ENCODE measurements at regions not wholly inside any gene's neighbourhood (a gene's known extent, or its start where the extent isn't known, plus 50 kb on each side); places are given as distances from the start of the nearest gene placed in this dataset.

GRCh38 chr4:125398263-125399002 is 83.7 kb downstream of the FAT4 start:
- DNase-seq (no peak), ATAC-seq (replicated peaks in 1 of 2) (no peak)
- H3K36me3 Mint-ChIP-seq (ENCODE audit: insufficient read depth in 2 of 2): no peaks in the 10 kb centered on the region
- peaks cover 2% of the 10 kb centered on the region in 2 donors for H3K9me3 Mint-ChIP-seq
- H3K27me3 Mint-ChIP-seq (ENCODE audit: low read depth): no peaks in the 10 kb centered on the region
- no peak overlapping the region for H3K27ac Mint-ChIP-seq
- no peak overlapping the region for H3K4me3 Mint-ChIP-seq
- H3K4me1 Mint-ChIP-seq (ENCODE audit: low read depth): no peaks in the 10 kb centered on the region

GRCh38 chr4:125400756-125401155 is 86.0 kb downstream of the FAT4 start:
- DNase-seq (no peak), ATAC-seq (replicated peaks in 1 of 2) (no peak)
- Mint-ChIP-seq H3K27me3 (ENCODE audit: low read depth) (no peaks in the 10 kb centered on the region), H3K4me3 (no peak overlapping the region), H3K4me1 (ENCODE audit: low read depth) (no peaks in the 10 kb centered on the region), H3K9me3 (peaks cover 2% of the 10 kb centered on the region in 2 donors), H3K27ac (no peak overlapping the region), H3K36me3 (ENCODE audit: insufficient read depth in 2 of 2) (no peaks in the 10 kb centered on the region)

GRCh38 chr4:125401784-125402183 is 87.0 kb downstream of the FAT4 start:
- Mint-ChIP-seq H3K9me3 (no peaks in the 10 kb centered on the region), H3K4me3 (no peak overlapping the region), H3K27ac (no peak overlapping the region), H3K27me3 (ENCODE audit: low read depth) (no peaks in the 10 kb centered on the region), H3K36me3 (ENCODE audit: insufficient read depth in 2 of 2) (no peaks in the 10 kb centered on the region), H3K4me1 (ENCODE audit: low read depth) (no peaks in the 10 kb centered on the region)
- ATAC-seq (replicated peaks in 1 of 2) (no peak), DNase-seq (no peak)

- ATAC-seq (replicated peaks in 1 of 2) (no peak), DNase-seq (no peak)
- Mint-ChIP-seq H3K4me3 (no peak overlapping the region), H3K36me3 (ENCODE audit: insufficient read depth in 2 of 2) (peaks cover 0 to 1% of the 10 kb centered on the region in 2 donors), H3K9me3 (peaks cover 3 to 6% of the 10 kb centered on the region in 2 donors), H3K27ac (no peak overlapping the region), H3K27me3 (ENCODE audit: low read depth) (no peaks in the 10 kb centered on the region), H3K4me1 (ENCODE audit: low read depth) (no peaks in the 10 kb centered on the region)
Measured at GRCh38 chr4:125420526-125420925, 105.8 kb downstream of the FAT4 start.

- ATAC-seq (replicated peaks in 1 of 2) (no peak), DNase-seq (no peak)
- H3K9me3 Mint-ChIP-seq: peaks cover 3 to 5% of the 10 kb centered on the region in 2 donors
- no peak overlapping the region for H3K4me3 Mint-ChIP-seq
- H3K27me3 Mint-ChIP-seq (ENCODE audit: low read depth): no peaks in the 10 kb centered on the region
- H3K27ac Mint-ChIP-seq: no peak overlapping the region
- H3K4me1 Mint-ChIP-seq (ENCODE audit: low read depth): no peaks in the 10 kb centered on the region
- H3K36me3 Mint-ChIP-seq (ENCODE audit: insufficient read depth in 2 of 2): peaks cover 0 to 1% of the 10 kb centered on the region in 2 donors
Measured at GRCh38 chr4:125421547-125421946, 106.8 kb downstream of the FAT4 start.

GRCh38 chr4:125423124-125423523 is 108.4 kb downstream of the FAT4 start:
- H3K36me3 Mint-ChIP-seq (ENCODE audit: insufficient read depth in 2 of 2): peaks cover 0 to 1% of the 10 kb centered on the region in 2 donors
- H3K27me3 Mint-ChIP-seq (ENCODE audit: low read depth): no peaks in the 10 kb centered on the region
- no peak for ATAC-seq (replicated peaks in 1 of 2)
- DNase-seq: no peak
- no peaks in the 10 kb centered on the region for H3K4me1 Mint-ChIP-seq (ENCODE audit: low read depth)
- H3K9me3 Mint-ChIP-seq: peaks cover 3 to 5% of the 10 kb centered on the region in 2 donors
- H3K4me3 Mint-ChIP-seq: no peak overlapping the region
- H3K27ac Mint-ChIP-seq: no peak overlapping the region

- no peak for ATAC-seq (replicated peaks in 1 of 2)
- Mint-ChIP-seq H3K4me1 (ENCODE audit: low read depth) (no peaks in the 10 kb centered on the region), H3K27me3 (ENCODE audit: low read depth) (no peaks in the 10 kb centered on the region), H3K9me3 (peaks cover 1 to 3% of the 10 kb centered on the region in 2 donors), H3K27ac (no peak overlapping the region), H3K4me3 (no peak overlapping the region), H3K36me3 (ENCODE audit: insufficient read depth in 2 of 2) (no peaks in the 10 kb centered on the region)
- DNase-seq: no peak
Measured at GRCh38 chr4:125428832-125429231, 114.1 kb downstream of the FAT4 start.

GRCh38 chr4:125430086-125430485 is 115.3 kb downstream of the FAT4 start:
- DNase-seq: no peak
- Mint-ChIP-seq H3K4me1 (ENCODE audit: low read depth) (no peaks in the 10 kb centered on the region), H3K36me3 (ENCODE audit: insufficient read depth in 2 of 2) (no peaks in the 10 kb centered on the region), H3K9me3 (peaks cover 1 to 2% of the 10 kb centered on the region in 2 donors), H3K27ac (no peak overlapping the region), H3K27me3 (ENCODE audit: low read depth) (no peaks in the 10 kb centered on the region), H3K4me3 (no peak overlapping the region)
- no peak for ATAC-seq (replicated peaks in 1 of 2)

- Mint-ChIP-seq H3K4me3 (no peak overlapping the region), H3K27me3 (ENCODE audit: low read depth) (no peaks in the 10 kb centered on the region), H3K36me3 (ENCODE audit: insufficient read depth in 2 of 2) (no peaks in the 10 kb centered on the region), H3K27ac (no peak overlapping the region), H3K9me3 (peaks cover 1 to 3% of the 10 kb centered on the region in 2 donors), H3K4me1 (ENCODE audit: low read depth) (no peaks in the 10 kb centered on the region)
- DNase-seq (no peak), ATAC-seq (replicated peaks in 1 of 2) (no peak)
Measured at GRCh38 chr4:125432078-125432477, 117.3 kb downstream of the FAT4 start.

- ATAC-seq (replicated peaks in 1 of 2): no peak
Measured at GRCh38 chr4:125433453-125433852, 118.7 kb downstream of the FAT4 start.

GRCh38 chr4:125434136-125434535 is 119.4 kb downstream of the FAT4 start:
- Mint-ChIP-seq H3K4me1 (ENCODE audit: low read depth) (no peaks in the 10 kb centered on the region), H3K27me3 (ENCODE audit: low read depth) (no peaks in the 10 kb centered on the region), H3K9me3 (peaks cover 1 to 3% of the 10 kb centered on the region in 2 donors), H3K36me3 (ENCODE audit: insufficient read depth in 2 of 2) (no peaks in the 10 kb centered on the region), H3K27ac (no peak overlapping the region), H3K4me3 (no peak overlapping the region)
- DNase-seq (no peak), ATAC-seq (replicated peaks in 1 of 2) (no peak)

More at GRCh38 chr4:125433453-125433852, 118.7 kb downstream of the FAT4 start:
- H3K27ac Mint-ChIP-seq: no peak overlapping the region
- H3K27me3 Mint-ChIP-seq (ENCODE audit: low read depth): no peaks in the 10 kb centered on the region
- no peaks in the 10 kb centered on the region for H3K36me3 Mint-ChIP-seq (ENCODE audit: insufficient read depth in 2 of 2)
- H3K4me1 Mint-ChIP-seq (ENCODE audit: low read depth): no peaks in the 10 kb centered on the region
- no peak for DNase-seq
- H3K9me3 Mint-ChIP-seq: peaks cover 1 to 4% of the 10 kb centered on the region in 2 donors
- no peak overlapping the region for H3K4me3 Mint-ChIP-seq

- Mint-ChIP-seq H3K9me3 (peaks cover 6% of the 10 kb centered on the region in 2 donors), H3K27me3 (ENCODE audit: low read depth) (no peaks in the 10 kb centered on the region), H3K27ac (no peak overlapping the region), H3K4me3 (no peak overlapping the region), H3K36me3 (ENCODE audit: insufficient read depth in 2 of 2) (no peaks in the 10 kb centered on the region), H3K4me1 (ENCODE audit: low read depth) (no peaks in the 10 kb centered on the region)
- ATAC-seq (replicated peaks in 1 of 2) (no peak), DNase-seq (no peak)
Measured at GRCh38 chr4:125440814-125441213, 126.1 kb downstream of the FAT4 start.

- Mint-ChIP-seq H3K27ac (no peak overlapping the region), H3K27me3 (ENCODE audit: low read depth) (no peaks in the 10 kb centered on the region), H3K4me1 (ENCODE audit: low read depth) (no peaks in the 10 kb centered on the region), H3K4me3 (no peak overlapping the region), H3K9me3 (peaks cover 6% of the 10 kb centered on the region in 2 donors), H3K36me3 (ENCODE audit: insufficient read depth in 2 of 2) (no peaks in the 10 kb centered on the region)
- DNase-seq: no peak
- ATAC-seq (replicated peaks in 1 of 2): no peak
Measured at GRCh38 chr4:125444166-125444565, 129.4 kb downstream of the FAT4 start.

- H3K9me3 Mint-ChIP-seq: peaks cover 4 to 6% of the 10 kb centered on the region in 2 donors
- H3K27ac Mint-ChIP-seq: no peak overlapping the region
- ATAC-seq (replicated peaks in 1 of 2) (no peak), DNase-seq (no peak)
- no peak overlapping the region for H3K4me3 Mint-ChIP-seq
- H3K4me1 Mint-ChIP-seq (ENCODE audit: low read depth): no peaks in the 10 kb centered on the region
- no peaks in the 10 kb centered on the region for H3K36me3 Mint-ChIP-seq (ENCODE audit: insufficient read depth in 2 of 2)
- H3K27me3 Mint-ChIP-seq (ENCODE audit: low read depth): no peaks in the 10 kb centered on the region
Measured at GRCh38 chr4:125445525-125445924, 130.8 kb downstream of the FAT4 start.

All from activated T-cell treated with anti-CD3 and anti-CD28 coated beads, Interleukin-2, amount 50 U/mL, for 72 hours (primary cell).